ENCODE measurements at regions not wholly inside any gene's neighbourhood (a gene's known extent, or its start where the extent isn't known, plus 50 kb on each side); places are given as distances from the start of the nearest gene placed in this dataset.

- TF ChIP-seq ESRRA (IDR thresholded peaks at IDR 0.05; ENCODE audit: borderline replicate concordance, low read length) (no peak), POLR2AphosphoS2 (conservative IDR thresholded peaks at IDR 0.05; ENCODE audit: low read length) (no peak), REST (IDR thresholded peaks at IDR 0.05) (no peak), CTCF (IDR thresholded peaks at IDR 0.05) (no peak), JUNB (IDR thresholded peaks at IDR 0.05) (no peak), HMGXB4 (CRISPR knock-in tag; IDR thresholded peaks at IDR 0.05; ENCODE audit: borderline replicate concordance) (no peak), MAX (IDR thresholded peaks at IDR 0.05) (no peak), EP300 (IDR thresholded peaks at IDR 0.05) (no peak), ATOH8 (CRISPR knock-in tag; IDR thresholded peaks at IDR 0.05; ENCODE audit: low read depth) (no peak), POLR2A (IDR thresholded peaks at IDR 0.05; ENCODE audit: low read length) (no peak)
Measured at GRCh38 chr3:187977659-187978058, 176.3 kb upstream of the LPP start.

Data from A549 (cell line).